HG02943 (cell line): ENCODE measurements at regions not wholly inside any gene's neighbourhood (a gene's known extent, or its start where the extent isn't known, plus 50 kb on each side); places are given as distances from the start of the nearest gene placed in this dataset.
"Not testable (repeated sequence)": the region's sequence is repeated elsewhere in the genome, so short reads cannot be mapped to it uniquely, and the experiment has no call there.

Experiments
- ATAC-seq: cut with Tn5 transposase; IDR thresholded peaks from one replicate; pipeline ENCODE4 v1.9.1; 2021; ENCODE audit warnings: mild to moderate bottlenecking, low read depth, moderate library complexity; ENCODE audit not compliant: unreplicated experiment

- ATAC-seq = no peak
Measured at GRCh38 chr11:25597696-25598095, 734.2 kb upstream of the ANO3 start.

- ATAC-seq = no peak
Measured at GRCh38 chr11:25602149-25602548, 729.8 kb upstream of the ANO3 start.

GRCh38 chr11:25602959-25603358 lies 729.0 kb upstream of the ANO3 start:
- ATAC-seq = no peak

GRCh38 chr11:25612806-25613205 lies 719.1 kb upstream of the ANO3 start:
- ATAC-seq = no peak

- ATAC-seq = no peak
Measured at GRCh38 chr11:25613451-25613850, 718.5 kb upstream of the ANO3 start.

- no peak for ATAC-seq
Measured at GRCh38 chr11:25613865-25614264, 718.1 kb upstream of the ANO3 start.

- ATAC-seq = no peak
Measured at GRCh38 chr11:25615069-25615468, 716.9 kb upstream of the ANO3 start.

- no peak for ATAC-seq
Measured at GRCh38 chr11:25615841-25616240, 716.1 kb upstream of the ANO3 start.

- ATAC-seq = no peak
Measured at GRCh38 chr11:25625094-25625493, 706.8 kb upstream of the ANO3 start.

GRCh38 chr11:25628030-25628429 lies 703.9 kb upstream of the ANO3 start:
- ATAC-seq = no peak

- ATAC-seq = no peak
Measured at GRCh38 chr11:25633230-25633629, 698.7 kb upstream of the ANO3 start.

- ATAC-seq = not testable (repeated sequence)
Measured at GRCh38 chr11:25649220-25649619, 682.7 kb upstream of the ANO3 start.

- no peak for ATAC-seq
Measured at GRCh38 chr11:25650319-25650718, 681.6 kb upstream of the ANO3 start.

GRCh38 chr11:25655636-25656035 lies 676.3 kb upstream of the ANO3 start:
- ATAC-seq = no peak

- no peak for ATAC-seq
Measured at GRCh38 chr11:25658916-25659315, 673.0 kb upstream of the ANO3 start.

- no peak for ATAC-seq
Measured at GRCh38 chr11:25659706-25660105, 672.2 kb upstream of the ANO3 start.

- ATAC-seq = no peak
Measured at GRCh38 chr11:25667871-25668270, 664.1 kb upstream of the ANO3 start.

GRCh38 chr11:25691959-25692358 lies 640.0 kb upstream of the ANO3 start:
- ATAC-seq = no peak

GRCh38 chr11:25702417-25702816 lies 629.5 kb upstream of the ANO3 start:
- ATAC-seq = no peak

GRCh38 chr11:25710975-25711374 lies 621.0 kb upstream of the ANO3 start:
- no peak for ATAC-seq

- ATAC-seq = no peak
Measured at GRCh38 chr11:25727944-25728343, 604.0 kb upstream of the ANO3 start.

GRCh38 chr11:25730230-25730629 lies 601.7 kb upstream of the ANO3 start:
- ATAC-seq = no peak

GRCh38 chr11:25733777-25734176 lies 598.2 kb upstream of the ANO3 start:
- no peak for ATAC-seq
